SIG-M5 treated with dmso at 0.1 percent for 504 hours (cell line): ENCODE measurements at regions not wholly inside any gene's neighbourhood (a gene's known extent, or its start where the extent isn't known, plus 50 kb on each side); places are given as distances from the start of the nearest gene placed in this dataset.

Experiments used
- DNase-seq: peaks from one replicate; lab custom pipeline; 2025; ENCODE audit not compliant: unreplicated experiment; lab: John Stamatoyannopoulos, UW

- no peak for DNase-seq
Measured at GRCh38 chr2:45301307-45302277, 292.3 kb upstream of the SIX2 start.

GRCh38 chr2:45300026-45300750 lies 290.9 kb upstream of the SIX2 start:
- no peak for DNase-seq

GRCh38 chr2:45299361-45299760 lies 290.1 kb upstream of the SIX2 start:
- DNase-seq, result no peak

GRCh38 chr2:45293182-45293581 lies 283.9 kb upstream of the SIX2 start:
- DNase-seq, result no peak

- no peak for DNase-seq
Measured at GRCh38 chr2:45291296-45291701, 282.0 kb upstream of the SIX2 start.

GRCh38 chr2:45289997-45290709 lies 280.9 kb upstream of the SIX2 start:
- no peak for DNase-seq

- DNase-seq, result no peak
Measured at GRCh38 chr2:45288532-45289417, 279.5 kb upstream of the SIX2 start.

GRCh38 chr2:45287045-45287444 lies 277.8 kb upstream of the SIX2 start:
- DNase-seq, result no peak

GRCh38 chr2:45285771-45286390 lies 276.6 kb upstream of the SIX2 start:
- DNase-seq, result no peak

GRCh38 chr2:45285311-45285710 lies 276.1 kb upstream of the SIX2 start:
- DNase-seq, result no peak

GRCh38 chr2:45284621-45284995 lies 275.4 kb upstream of the SIX2 start:
- DNase-seq, result no peak

GRCh38 chr2:45283764-45284620 lies 274.7 kb upstream of the SIX2 start:
- DNase-seq, result no peak

GRCh38 chr2:45282646-45283045 lies 273.4 kb upstream of the SIX2 start:
- DNase-seq, result no peak

GRCh38 chr2:45281311-45281710 lies 272.1 kb upstream of the SIX2 start:
- DNase-seq, result no peak

- DNase-seq, result no peak
Measured at GRCh38 chr2:45280794-45281193, 271.5 kb upstream of the SIX2 start.

GRCh38 chr2:45279356-45279755 lies 270.1 kb upstream of the SIX2 start:
- DNase-seq, result no peak

- no peak for DNase-seq
Measured at GRCh38 chr2:45278365-45279078, 269.3 kb upstream of the SIX2 start.

GRCh38 chr2:45276914-45277313 lies 267.7 kb upstream of the SIX2 start:
- DNase-seq, result no peak

GRCh38 chr2:45275806-45276205 lies 266.6 kb upstream of the SIX2 start:
- no peak for DNase-seq
